ENCODE measurements at regions not wholly inside any gene's neighbourhood (a gene's known extent, or its start where the extent isn't known, plus 50 kb on each side); places are given as distances from the start of the nearest gene placed in this dataset.

DNA sequence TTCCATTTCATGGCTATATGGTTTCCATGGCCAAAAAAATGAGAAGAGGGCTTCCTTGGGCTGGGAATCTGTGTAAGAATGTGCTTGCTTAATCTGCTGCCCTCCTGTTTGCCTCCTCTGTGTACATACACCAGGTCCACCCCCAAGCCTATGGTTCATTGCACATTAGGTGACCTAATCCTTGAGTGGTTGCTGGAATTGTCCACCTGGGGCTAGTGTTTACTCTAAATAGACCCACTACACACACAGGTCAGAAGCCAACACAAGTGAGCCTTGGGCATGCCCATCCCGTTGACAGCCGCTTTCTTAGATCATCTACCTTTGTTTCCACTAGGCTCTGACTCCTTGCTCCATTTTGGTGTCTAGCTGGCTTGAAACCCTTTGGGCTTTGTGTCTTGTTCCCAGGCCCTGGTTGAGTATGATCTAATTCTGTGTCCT is 59.2 kb upstream of the ATL2 start (continued):
- TF ChIP-seq, protein P1, sequence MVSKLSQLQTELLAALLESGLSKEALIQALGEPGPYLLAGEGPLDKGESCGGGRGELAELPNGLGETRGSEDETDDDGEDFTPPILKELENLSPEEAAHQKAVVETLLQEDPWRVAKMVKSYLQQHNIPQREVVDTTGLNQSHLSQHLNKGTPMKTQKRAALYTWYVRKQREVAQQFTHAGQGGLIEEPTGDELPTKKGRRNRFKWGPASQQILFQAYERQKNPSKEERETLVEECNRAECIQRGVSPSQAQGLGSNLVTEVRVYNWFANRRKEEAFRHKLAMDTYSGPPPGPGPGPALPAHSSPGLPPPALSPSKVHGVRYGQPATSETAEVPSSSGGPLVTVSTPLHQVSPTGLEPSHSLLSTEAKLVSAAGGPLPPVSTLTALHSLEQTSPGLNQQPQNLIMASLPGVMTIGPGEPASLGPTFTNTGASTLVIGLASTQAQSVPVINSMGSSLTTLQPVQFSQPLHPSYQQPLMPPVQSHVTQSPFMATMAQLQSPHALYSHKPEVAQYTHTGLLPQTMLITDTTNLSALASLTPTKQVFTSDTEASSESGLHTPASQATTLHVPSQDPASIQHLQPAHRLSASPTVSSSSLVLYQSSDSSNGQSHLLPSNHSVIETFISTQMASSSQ (IDR thresholded peaks at IDR 0.05; ENCODE audit: low read depth), result 0 out of 2 replicates have a peak, but pooled peaks have one; percentile 15
- TF ChIP-seq, protein P1 (CRISPR knock-in tag; IDR thresholded peaks at IDR 0.05; ENCODE audit: borderline replicate concordance), result peak; percentile 23; the same call in 1 of the 2 replicates
- no peak for TF ChIP-seq IRX3 (CRISPR knock-in tag; IDR thresholded peaks at IDR 0.05; ENCODE audit: borderline replicate concordance, low read depth)
- TF ChIP-seq FOXC1 (CRISPR knock-in tag; IDR thresholded peaks at IDR 0.05; ENCODE audit: borderline replicate concordance), result peak; percentile 21; the same call in 1 of the 2 replicates
- TF ChIP-seq CBX1 (IDR thresholded peaks at IDR 0.05; ENCODE audit: low read depth), result no peak
- no peak for TF ChIP-seq ZNF230 (CRISPR knock-in tag; IDR thresholded peaks at IDR 0.05)
- TF ChIP-seq SRSF1 (optimal IDR thresholded peaks at IDR 0.05; ENCODE audit: low read depth, low read length), result no peak
- TF ChIP-seq WIZ (CRISPR knock-in tag; IDR thresholded peaks at IDR 0.05), result peak; percentile 84; the same call in 1 of the 2 replicates
- no peak for TF ChIP-seq ZFP36 (IDR thresholded peaks at IDR 0.05; ENCODE audit: borderline replicate concordance, low read depth, low read length, partially characterized antibody)
- TF ChIP-seq ZNF724P (CRISPR knock-in tag; IDR thresholded peaks at IDR 0.05; ENCODE audit: borderline replicate concordance), result peak; percentile 49; the same call in 1 of the 2 replicates
- TF ChIP-seq, protein P2, sequence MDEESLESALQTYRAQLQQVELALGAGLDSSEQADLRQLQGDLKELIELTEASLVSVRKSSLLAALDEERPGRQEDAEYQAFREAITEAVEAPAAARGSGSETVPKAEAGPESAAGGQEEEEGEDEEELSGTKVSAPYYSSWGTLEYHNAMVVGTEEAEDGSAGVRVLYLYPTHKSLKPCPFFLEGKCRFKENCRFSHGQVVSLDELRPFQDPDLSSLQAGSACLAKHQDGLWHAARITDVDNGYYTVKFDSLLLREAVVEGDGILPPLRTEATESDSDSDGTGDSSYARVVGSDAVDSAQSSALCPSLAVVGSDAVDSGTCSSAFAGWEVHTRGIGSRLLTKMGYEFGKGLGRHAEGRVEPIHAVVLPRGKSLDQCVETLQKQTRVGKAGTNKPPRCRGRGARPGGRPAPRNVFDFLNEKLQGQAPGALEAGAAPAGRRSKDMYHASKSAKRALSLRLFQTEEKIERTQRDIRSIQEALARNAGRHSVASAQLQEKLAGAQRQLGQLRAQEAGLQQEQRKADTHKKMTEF (CRISPR knock-in tag; IDR thresholded peaks at IDR 0.05), result peak; percentile 77
- TF ChIP-seq CBFB (CRISPR knock-in tag; IDR thresholded peaks at IDR 0.05), result 0 out of 2 replicates have a peak, but pooled peaks have one; percentile 35
- TF ChIP-seq, protein P3, sequence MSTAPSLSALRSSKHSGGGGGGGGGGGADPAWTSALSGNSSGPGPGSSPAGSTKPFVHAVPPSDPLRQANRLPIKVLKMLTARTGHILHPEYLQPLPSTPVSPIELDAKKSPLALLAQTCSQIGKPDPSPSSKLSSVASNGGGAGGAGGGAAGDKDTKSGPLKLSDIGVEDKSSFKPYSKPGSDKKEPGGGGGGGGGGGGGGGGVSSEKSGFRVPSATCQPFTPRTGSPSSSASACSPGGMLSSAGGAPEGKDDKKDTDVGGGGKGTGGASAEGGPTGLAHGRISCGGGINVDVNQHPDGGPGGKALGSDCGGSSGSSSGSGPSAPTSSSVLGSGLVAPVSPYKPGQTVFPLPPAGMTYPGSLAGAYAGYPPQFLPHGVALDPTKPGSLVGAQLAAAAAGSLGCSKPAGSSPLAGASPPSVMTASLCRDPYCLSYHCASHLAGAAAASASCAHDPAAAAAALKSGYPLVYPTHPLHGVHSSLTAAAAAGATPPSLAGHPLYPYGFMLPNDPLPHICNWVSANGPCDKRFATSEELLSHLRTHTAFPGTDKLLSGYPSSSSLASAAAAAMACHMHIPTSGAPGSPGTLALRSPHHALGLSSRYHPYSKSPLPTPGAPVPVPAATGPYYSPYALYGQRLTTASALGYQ (CRISPR knock-in tag; IDR thresholded peaks at IDR 0.05), result peak; percentile 75; the same call in 1 of the 2 replicates
- TF ChIP-seq ZNF878 (CRISPR knock-in tag; IDR thresholded peaks at IDR 0.05), result peak; percentile 44; the same call in 1 of the 2 replicates
- TF ChIP-seq HNF4G (IDR thresholded peaks at IDR 0.05; ENCODE audit: borderline replicate concordance, low read depth, low read length), result peak; percentile 84
- TF ChIP-seq HNF4G (CRISPR knock-in tag; IDR thresholded peaks at IDR 0.05; ENCODE audit: borderline replicate concordance, low read depth), result peak; percentile 64; the same call in 1 of the 2 replicates
- TF ChIP-seq ZNF614 (CRISPR knock-in tag; IDR thresholded peaks at IDR 0.05; ENCODE audit: borderline replicate concordance), result peak; percentile 82; the same call in 1 of the 2 replicates
- TF ChIP-seq, protein P4, sequence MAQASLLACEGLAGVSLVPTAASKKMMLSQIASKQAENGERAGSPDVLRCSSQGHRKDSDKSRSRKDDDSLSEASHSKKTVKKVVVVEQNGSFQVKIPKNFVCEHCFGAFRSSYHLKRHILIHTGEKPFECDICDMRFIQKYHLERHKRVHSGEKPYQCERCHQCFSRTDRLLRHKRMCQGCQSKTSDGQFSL (CRISPR knock-in tag; IDR thresholded peaks at IDR 0.05), result 0 out of 2 replicates have a peak, but pooled peaks have one; percentile 22
- peak; percentile 63 for TF ChIP-seq THAP11 (CRISPR knock-in tag; IDR thresholded peaks at IDR 0.05)
- TF ChIP-seq, protein P5, sequence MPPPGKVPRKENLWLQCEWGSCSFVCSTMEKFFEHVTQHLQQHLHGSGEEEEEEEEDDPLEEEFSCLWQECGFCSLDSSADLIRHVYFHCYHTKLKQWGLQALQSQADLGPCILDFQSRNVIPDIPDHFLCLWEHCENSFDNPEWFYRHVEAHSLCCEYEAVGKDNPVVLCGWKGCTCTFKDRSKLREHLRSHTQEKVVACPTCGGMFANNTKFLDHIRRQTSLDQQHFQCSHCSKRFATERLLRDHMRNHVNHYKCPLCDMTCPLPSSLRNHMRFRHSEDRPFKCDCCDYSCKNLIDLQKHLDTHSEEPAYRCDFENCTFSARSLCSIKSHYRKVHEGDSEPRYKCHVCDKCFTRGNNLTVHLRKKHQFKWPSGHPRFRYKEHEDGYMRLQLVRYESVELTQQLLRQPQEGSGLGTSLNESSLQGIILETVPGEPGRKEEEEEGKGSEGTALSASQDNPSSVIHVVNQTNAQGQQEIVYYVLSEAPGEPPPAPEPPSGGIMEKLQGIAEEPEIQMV (CRISPR knock-in tag; IDR thresholded peaks at IDR 0.05; ENCODE audit: low read depth), result no peak
- no peak for TF ChIP-seq CCDC6 (CRISPR knock-in tag; IDR thresholded peaks at IDR 0.05)
